CD14-positive monocyte (primary cell): ENCODE measurements at regions not wholly inside any gene's neighbourhood (a gene's known extent, or its start where the extent isn't known, plus 50 kb on each side); places are given as distances from the start of the nearest gene placed in this dataset.

Source experiments
- DNase-seq, 3 donors: peaks; one replicate each; pipeline ENCODE4 v3.0.0-alpha.2; 2011 to 2022
- H2AFZ ChIP-seq: 2 replicates; pipeline ENCODE4 v1.6.0; 2012; ENCODE audit warnings: mild to moderate bottlenecking, low read depth, low read length, inconsistent platforms; ENCODE audit not compliant: insufficient read depth, poor library complexity, severe bottlenecking
- H3K27ac ChIP-seq, 2 donors: 1 replicate in 1 of 2; 2 replicates in 1 of 2; pipeline ENCODE4 v1.5.1; 2012 to 2013; ENCODE audit warnings: low read length in 2 of 2, control low read depth in 1 of 2, inconsistent platforms in 1 of 2, low read depth in 1 of 2, mild to moderate bottlenecking in 1 of 2
- H3K27me3 ChIP-seq, 2 donors: one replicate each; pipeline versions ENCODE4 v1.6.0 to v1.6.1; 2011 to 2013; ENCODE audit warnings: low read length in 2 of 2; ENCODE audit not compliant: control insufficient read depth in 2 of 2, insufficient read depth in 2 of 2
- H3K36me3 ChIP-seq, 2 donors: replicated peaks in 1 of 2; 1 replicate in 1 of 2; 2 replicates in 1 of 2; pipeline versions ENCODE4 v1.5.1 to v1.6.1; 2012 to 2013; ENCODE audit warnings: low read length in 2 of 2, control low read depth in 1 of 2, inconsistent platforms in 1 of 2, mild to moderate bottlenecking in 1 of 2; ENCODE audit not compliant: insufficient read depth in 2 of 2, control insufficient read depth in 1 of 2
- H3K4me1 ChIP-seq, 2 donors: 1 replicate in 1 of 2; 2 replicates in 1 of 2; pipeline versions ENCODE4 v1.5.1 to v1.6.1; 2012 to 2013; ENCODE audit warnings: low read length in 2 of 2, control low read depth in 1 of 2, inconsistent platforms in 1 of 2, mild to moderate bottlenecking in 1 of 2, moderate library complexity in 1 of 2; ENCODE audit not compliant: insufficient read depth in 2 of 2, control insufficient read depth in 1 of 2
- H3K4me2 ChIP-seq: replicated peaks from 2 replicates; pipeline ENCODE3; 2012; ENCODE audit warnings: low read length, moderate library complexity, mild to moderate bottlenecking; ENCODE audit not compliant: poor library complexity, severe bottlenecking; ENCODE audit errors: extremely low read depth
- H3K4me3 ChIP-seq, 3 experiments: fragments of 200-600 bp in 1 of 3; sonication (generic) in 1 of 3; replicated peaks in 1 of 3; 1 replicate in 2 of 3; 2 replicates in 1 of 3; pipeline ENCODE4 v1.5.1; 2011 to 2013; ENCODE audit warnings: low read length in 3 of 3, mild to moderate bottlenecking in 3 of 3, control low read depth in 2 of 3, low read depth in 2 of 3, inconsistent platforms in 1 of 3, moderate library complexity in 1 of 3
- H3K79me2 ChIP-seq: 2 replicates; pipeline ENCODE4 v1.6.0; 2012; ENCODE audit warnings: mild to moderate bottlenecking, control low read depth, inconsistent platforms, low read length, moderate library complexity; ENCODE audit not compliant: insufficient read depth
- H3K9ac ChIP-seq: 2 replicates; pipeline ENCODE4 v1.6.0; 2017; ENCODE audit warnings: low read length, mild to moderate bottlenecking; ENCODE audit not compliant: insufficient read depth, poor library complexity, severe bottlenecking
- H3K9me3 ChIP-seq, 2 donors: replicated peaks in 1 of 2; 1 replicate in 1 of 2; 2 replicates in 1 of 2; pipeline versions ENCODE4 v1.5.1 to v1.6.1; 2012 to 2013; ENCODE audit warnings: low read length in 2 of 2, control low read depth in 1 of 2; ENCODE audit not compliant: control insufficient read depth in 1 of 2, insufficient read depth in 1 of 2
- H4K20me1 ChIP-seq: 2 replicates; pipeline ENCODE4 v1.6.0; 2012; ENCODE audit warnings: mild to moderate bottlenecking, low read length, control low read depth, moderate library complexity; ENCODE audit not compliant: insufficient read depth
- H3K27ac Mint-ChIP-seq, 7 donors: one replicate each; pipeline ENCODE4 v1.8.0; 2020; ENCODE audit warnings: mild to moderate bottlenecking in 7 of 7, mixed read lengths in 7 of 7, moderate library complexity in 6 of 7, inconsistent platforms in 2 of 7
- H3K27me3 Mint-ChIP-seq, 3 donors: one replicate each; pipeline ENCODE4 v1.8.0; 2021 to 2022; ENCODE audit warnings: low read depth in 3 of 3, mild to moderate bottlenecking in 3 of 3, mixed read lengths in 3 of 3, moderate library complexity in 3 of 3, inconsistent platforms in 1 of 3
- H3K36me3 Mint-ChIP-seq, 2 donors: one replicate each; pipeline ENCODE4 v1.8.0; 2020; ENCODE audit warnings: mixed read lengths in 2 of 2, inconsistent platforms in 1 of 2, mild to moderate bottlenecking in 1 of 2
- H3K4me1 Mint-ChIP-seq: one replicate; pipeline ENCODE4 v1.8.0; 2020; ENCODE audit warnings: mild to moderate bottlenecking, mixed read lengths
- H3K4me3 Mint-ChIP-seq, 2 donors: one replicate each; pipeline ENCODE4 v1.8.0; 2020; ENCODE audit warnings: mild to moderate bottlenecking in 2 of 2, mixed read lengths in 2 of 2, moderate library complexity in 1 of 2
- H3K9me3 Mint-ChIP-seq, 7 donors: one replicate each; pipeline ENCODE4 v1.8.0; 2020 to 2022; ENCODE audit warnings: mixed read lengths in 7 of 7, mild to moderate bottlenecking in 6 of 7, moderate library complexity in 6 of 7, inconsistent platforms in 2 of 7
- CTCF ChIP-seq: fragments of 200-600 bp; IDR thresholded peaks from one replicate; pipeline ENCODE4 v1.8.0; 2022; ENCODE audit warnings: antibody characterized with exemption, mild to moderate bottlenecking
- WGBS: methylation state at CpG from one replicate; pipeline ENCODE4 v1.1.5; 2013; ENCODE audit warnings: missing lambda C conversion rate; ENCODE audit not compliant: insufficient coverage; 5-methylcytosine and 5-hydroxymethylcytosine counted together
- intact Hi-C, 2 donors: fragments of 100-400 bp; cut with micrococcal nuclease; formaldehyde crosslinking; loops; one replicate each; pipeline versions ENCODE4 v1.15.0 to v1.15.1; 2023

GRCh38 chr10:64023926-64024470 lies 502.8 kb downstream of the REEP3 start:
- peaks cover 9 to 22% (median 14%) of the 10 kb centered on the region in 7 donors for H3K9me3 Mint-ChIP-seq
- intact Hi-C loops, result no loop called here
- Histone ChIP-seq H3K4me1 (no peaks in the 10 kb centered on the region), H3K36me3 (no peaks in the 10 kb centered on the region), H4K20me1 (no peaks in the 10 kb centered on the region), H3K4me2 (no peak overlapping the region), H3K79me2 (no peaks in the 10 kb centered on the region), H3K9me3 (peaks cover 5 to 8% of the 10 kb centered on the region in 2 donors), H2AFZ (no peak overlapping the region), H3K27ac (no peak overlapping the region), H3K4me3 (no peak overlapping the region), H3K9ac (no peak overlapping the region), H3K27me3 (no peaks in the 10 kb centered on the region)
- WGBS, result 90% methylated on average over 2 of the region's 4 CpGs
- no peaks in the 10 kb centered on the region for H3K4me1 Mint-ChIP-seq
- DNase-seq, result no peak
- H3K27ac Mint-ChIP-seq, result no peak overlapping the region
- peaks cover 0 to 2% (median 0%) of the 10 kb centered on the region in 3 donors for H3K27me3 Mint-ChIP-seq
- no peak for TF ChIP-seq CTCF
- no peak overlapping the region for H3K4me3 Mint-ChIP-seq
- no peaks in the 10 kb centered on the region for H3K36me3 Mint-ChIP-seq

- WGBS, result 33% methylated on average over 3 of the region's 3 CpGs
- Histone ChIP-seq H3K79me2 (no peaks in the 10 kb centered on the region), H3K27me3 (no peaks in the 10 kb centered on the region), H3K36me3 (no peaks in the 10 kb centered on the region), H3K4me1 (peaks cover 19 to 22% of the 10 kb centered on the region in 2 donors), H3K27ac (no peak overlapping the region), H3K9me3 (no peaks in the 10 kb centered on the region), H3K4me2 (no peak overlapping the region), H3K4me3 (no peak overlapping the region), H2AFZ (no peak overlapping the region), H3K9ac (no peak overlapping the region), H4K20me1 (no peaks in the 10 kb centered on the region)
- no peaks in the 10 kb centered on the region for H3K9me3 Mint-ChIP-seq
- no peak overlapping the region for H3K4me3 Mint-ChIP-seq
- DNase-seq, result peak; percentile 56 to 81 (median 61)
- peak overlapping the region in 4 of 7 donors; percentile 21 to 68 (median 27) for H3K27ac Mint-ChIP-seq
- TF ChIP-seq CTCF, result no peak
- no peaks in the 10 kb centered on the region for H3K36me3 Mint-ChIP-seq
- peaks cover 22% of the 10 kb centered on the region for H3K4me1 Mint-ChIP-seq
- peaks cover 0 to 1% (median 0%) of the 10 kb centered on the region in 3 donors for H3K27me3 Mint-ChIP-seq
- intact Hi-C loops, result no loop called here
Measured at GRCh38 chr10:64033711-64034110, 512.5 kb downstream of the REEP3 start.
